Activated CD8-positive, alpha-beta T cell treated with anti-CD3 and anti-CD28 coated beads for 36 hours (primary cell): ENCODE measurements at regions not wholly inside any gene's neighbourhood (a gene's known extent, or its start where the extent isn't known, plus 50 kb on each side); places are given as distances from the start of the nearest gene placed in this dataset.

Experiments used
- ATAC-seq: fragments of 200-7000 bp; cut with Tn5 transposase; one replicate; pipeline ENCODE4 v1.10.0; 2021; ENCODE audit warnings: mild to moderate bottlenecking, moderate library complexity
- CTCF ChIA-PET: fragments of 350-600 bp; sonication (Branson Sonifier 250); formaldehyde crosslinking; loops from one replicate; lab custom pipeline; 2021; ENCODE audit warnings: antibody characterized with exemption; lab: Charles Lee
- POLR2A ChIA-PET: fragments of 350-600 bp; sonication (Branson Sonifier 250); formaldehyde crosslinking; loops from one replicate; lab custom pipeline; 2021; ENCODE audit warnings: antibody characterized with exemption; lab: Charles Lee
- DNase-seq: peaks from one replicate; pipeline ENCODE4 v3.0.0-alpha.2; 2020
- H3K27ac Mint-ChIP-seq: one replicate; pipeline ENCODE4 v1.8.0; 2021; ENCODE audit warnings: mild to moderate bottlenecking, mixed read lengths
- H3K27me3 Mint-ChIP-seq: one replicate; pipeline ENCODE4 v1.8.0; 2021; ENCODE audit warnings: mixed read lengths
- H3K36me3 Mint-ChIP-seq: one replicate; pipeline ENCODE4 v1.8.0; 2021; ENCODE audit warnings: low read depth, mixed read lengths
- H3K4me1 Mint-ChIP-seq: one replicate; pipeline ENCODE4 v1.8.0; 2021; ENCODE audit warnings: low read depth, mixed read lengths
- H3K4me3 Mint-ChIP-seq: one replicate; pipeline ENCODE4 v1.8.0; 2021; ENCODE audit warnings: mild to moderate bottlenecking, moderate library complexity, mixed read lengths
- H3K9me3 Mint-ChIP-seq: one replicate; pipeline ENCODE4 v1.8.0; 2021; ENCODE audit warnings: mixed read lengths
- CTCF ChIP-seq: fragments of 200-600 bp; IDR thresholded peaks from one replicate; pipeline ENCODE4 v1.8.0; 2022; ENCODE audit warnings: antibody characterized with exemption, mild to moderate bottlenecking
- intact Hi-C: fragments of 100-400 bp; cut with micrococcal nuclease; formaldehyde crosslinking; loops from one replicate; pipeline ENCODE4 v1.10.0; 2022

DNA sequence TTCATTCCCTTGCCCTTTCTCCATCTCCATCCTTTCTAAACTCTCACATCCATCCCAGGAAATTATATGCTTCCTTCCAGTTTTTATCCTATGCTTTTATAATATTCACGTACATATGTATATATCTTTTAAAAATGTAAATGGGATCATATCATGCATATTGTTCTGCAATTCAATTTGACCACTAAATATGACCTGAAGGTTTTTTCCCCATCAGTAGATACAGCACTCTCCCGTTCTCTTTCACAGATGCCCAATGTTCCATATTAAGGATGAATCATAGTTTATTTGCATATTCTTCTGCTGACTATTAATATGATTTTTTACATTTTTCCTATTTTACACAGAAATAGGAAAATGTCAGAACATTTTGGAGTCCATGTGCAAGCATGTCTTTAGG lies 213.3 kb upstream of the PARD3B start:
- Mint-ChIP-seq H3K27ac (no peak overlapping the region), H3K27me3 (peaks cover 12% of the 10 kb centered on the region), H3K9me3 (no peaks in the 10 kb centered on the region), H3K4me3 (no peak overlapping the region), H3K4me1 (no peaks in the 10 kb centered on the region), H3K36me3 (no peaks in the 10 kb centered on the region)
- intact Hi-C loops: no loop called here
- no peak for TF ChIP-seq CTCF
- no peak for ATAC-seq
- DNase-seq: no peak
- POLR2A ChIA-PET: no interaction called here
- CTCF ChIA-PET: no interaction called here

- Mint-ChIP-seq H3K9me3 (no peaks in the 10 kb centered on the region), H3K27me3 (peaks cover 16% of the 10 kb centered on the region), H3K4me3 (no peak overlapping the region), H3K4me1 (no peaks in the 10 kb centered on the region), H3K27ac (no peak overlapping the region), H3K36me3 (no peaks in the 10 kb centered on the region)
- ChIA-PET CTCF (no interaction called here), POLR2A (no interaction called here)
- TF ChIP-seq CTCF: no peak
- intact Hi-C loops: no loop called here
- ATAC-seq (no peak), DNase-seq (no peak)
Measured at GRCh38 chr2:204332706-204333105, 212.6 kb upstream of the PARD3B start.

GRCh38 chr2:204333861-204334260 lies 211.4 kb upstream of the PARD3B start:
- no peak for TF ChIP-seq CTCF
- CTCF ChIA-PET: interaction anchor here (0.8 kb wide), 1 partner anchor 73 kb away, joined by 3 read pairs; no protein-coding TSS in a partner anchor
- Mint-ChIP-seq H3K27ac (no peak overlapping the region), H3K27me3 (peaks cover 22% of the 10 kb centered on the region), H3K4me3 (no peak overlapping the region), H3K36me3 (no peaks in the 10 kb centered on the region), H3K9me3 (no peaks in the 10 kb centered on the region), H3K4me1 (no peaks in the 10 kb centered on the region)
- DNase-seq (no peak), ATAC-seq (no peak)
- intact Hi-C loops: no loop called here
- POLR2A ChIA-PET: interaction anchor here (0.6 to 0.7 kb wide), 2 partner anchors 114 to 876 kb away, joined by 3 to 4 read pairs; no protein-coding TSS in a partner anchor

DNA sequence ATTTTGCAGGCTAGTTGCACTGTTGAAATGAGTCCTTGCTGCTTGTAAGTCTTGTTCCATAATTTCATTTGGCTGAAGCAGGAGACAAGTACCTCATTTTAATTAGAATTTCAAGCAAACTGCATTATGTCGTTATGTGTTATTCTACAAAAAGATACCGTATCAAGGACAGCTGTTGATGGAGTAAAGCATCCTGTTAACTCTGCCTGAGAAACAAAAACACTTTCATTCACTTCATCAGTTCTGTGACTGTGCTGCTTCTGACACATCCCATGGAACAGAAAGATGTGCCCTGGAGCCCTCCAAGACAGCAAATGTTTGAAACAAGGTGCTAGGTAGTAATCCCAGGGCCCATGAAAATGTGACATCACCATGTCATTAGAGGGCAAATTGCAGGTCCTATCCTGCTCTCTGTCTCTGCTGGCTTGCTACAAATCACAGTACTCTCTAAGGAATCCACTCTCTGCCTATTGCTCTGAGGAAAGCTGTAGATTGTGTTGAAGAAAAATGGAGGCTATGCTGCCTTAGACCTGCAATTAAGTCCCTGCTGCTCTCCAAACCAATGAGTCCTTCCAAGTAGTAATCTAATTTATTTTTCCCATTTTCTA lies 209.7 kb upstream of the PARD3B start:
- ChIA-PET CTCF (no interaction called here), POLR2A (no interaction called here)
- Mint-ChIP-seq H3K4me3 (no peak overlapping the region), H3K4me1 (no peaks in the 10 kb centered on the region), H3K9me3 (no peaks in the 10 kb centered on the region), H3K27ac (no peak overlapping the region), H3K36me3 (no peaks in the 10 kb centered on the region), H3K27me3 (peaks cover 31% of the 10 kb centered on the region)
- ATAC-seq (no peak), DNase-seq (no peak)
- intact Hi-C loops: no loop called here
- no peak for TF ChIP-seq CTCF

DNA sequence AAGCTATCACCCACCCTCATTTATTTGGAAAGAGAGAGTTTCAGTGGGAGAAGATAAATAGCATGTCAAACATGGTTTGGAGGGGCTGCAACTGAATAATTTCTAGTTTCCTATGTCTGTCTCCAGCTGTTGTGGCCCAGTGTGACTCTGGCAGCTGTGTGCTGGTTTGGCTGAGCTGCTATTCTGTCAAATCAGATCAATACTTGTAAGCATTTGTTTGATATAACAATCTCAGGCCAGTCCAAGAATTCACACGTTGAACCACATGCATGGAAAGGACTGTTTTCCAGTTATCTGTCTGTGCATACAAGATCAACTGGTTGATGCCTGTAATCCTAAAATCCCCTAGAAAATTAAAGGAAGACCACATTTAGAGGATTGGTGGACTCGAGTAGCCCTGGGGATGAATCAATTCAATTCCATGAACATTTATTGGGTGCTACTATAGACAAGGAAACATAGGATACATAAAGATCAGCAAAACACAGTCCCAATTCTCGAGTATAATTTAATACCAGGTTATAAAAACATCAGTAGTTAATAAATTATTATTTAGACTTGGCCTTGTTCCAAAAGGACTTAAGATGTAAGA lies 209.0 kb upstream of the PARD3B start:
- Mint-ChIP-seq H3K27me3 (peaks cover 32% of the 10 kb centered on the region), H3K4me3 (no peak overlapping the region), H3K36me3 (no peaks in the 10 kb centered on the region), H3K4me1 (no peaks in the 10 kb centered on the region), H3K9me3 (no peaks in the 10 kb centered on the region), H3K27ac (no peak overlapping the region)
- DNase-seq (no peak), ATAC-seq (no peak)
- TF ChIP-seq CTCF: no peak
- ChIA-PET CTCF (no interaction called here), POLR2A (no interaction called here)
- intact Hi-C loops: no loop called here
